GM12864 (cell line): ENCODE measurements at regions not wholly inside any gene's neighbourhood (a gene's known extent, or its start where the extent isn't known, plus 50 kb on each side); places are given as distances from the start of the nearest gene placed in this dataset.
A peak's percentile ranks its signal among the peaks of the same experiment; 100 is the strongest.

ENCODE experiments used
- DNase-seq: peaks from one replicate; pipeline ENCODE4 v3.0.0-alpha.2; 2011; ENCODE audit warnings: low read depth
- H3K4me3 ChIP-seq: 2 replicates; pipeline ENCODE4 v1.5.1; 2011; ENCODE audit warnings: mild to moderate bottlenecking, low read depth, low read length, control low read depth
- TF ChIP-seq, protein P1 (sequence below): IDR thresholded peaks from 2 replicates; pipeline ENCODE4 v1.5.1; 2011; ENCODE audit warnings: low read depth, mild to moderate bottlenecking, moderate library complexity, low read length, control low read depth, inconsistent platforms; ENCODE audit errors: missing control alignments

DNA sequence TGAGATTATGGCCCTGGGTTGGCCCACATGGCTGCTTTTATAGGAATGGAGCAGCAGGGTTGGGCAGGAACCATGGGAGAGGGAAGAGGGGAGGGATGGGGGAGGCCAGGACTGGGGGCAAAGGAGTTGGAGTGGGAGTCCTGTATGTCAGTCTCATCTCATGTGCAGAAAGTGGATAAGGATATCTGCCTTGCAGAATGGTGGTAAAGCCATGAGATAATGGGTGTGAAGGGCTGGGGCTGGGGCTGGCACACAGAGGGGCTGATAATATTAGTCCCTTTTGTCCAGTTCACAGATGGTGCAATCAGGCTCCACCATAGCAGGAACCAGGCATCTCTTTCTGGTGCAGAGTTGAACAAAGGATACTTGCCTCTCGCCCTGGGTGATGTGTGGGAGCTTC is 101.3 kb downstream of the MRM1 start:
- TF ChIP-seq, protein P1, sequence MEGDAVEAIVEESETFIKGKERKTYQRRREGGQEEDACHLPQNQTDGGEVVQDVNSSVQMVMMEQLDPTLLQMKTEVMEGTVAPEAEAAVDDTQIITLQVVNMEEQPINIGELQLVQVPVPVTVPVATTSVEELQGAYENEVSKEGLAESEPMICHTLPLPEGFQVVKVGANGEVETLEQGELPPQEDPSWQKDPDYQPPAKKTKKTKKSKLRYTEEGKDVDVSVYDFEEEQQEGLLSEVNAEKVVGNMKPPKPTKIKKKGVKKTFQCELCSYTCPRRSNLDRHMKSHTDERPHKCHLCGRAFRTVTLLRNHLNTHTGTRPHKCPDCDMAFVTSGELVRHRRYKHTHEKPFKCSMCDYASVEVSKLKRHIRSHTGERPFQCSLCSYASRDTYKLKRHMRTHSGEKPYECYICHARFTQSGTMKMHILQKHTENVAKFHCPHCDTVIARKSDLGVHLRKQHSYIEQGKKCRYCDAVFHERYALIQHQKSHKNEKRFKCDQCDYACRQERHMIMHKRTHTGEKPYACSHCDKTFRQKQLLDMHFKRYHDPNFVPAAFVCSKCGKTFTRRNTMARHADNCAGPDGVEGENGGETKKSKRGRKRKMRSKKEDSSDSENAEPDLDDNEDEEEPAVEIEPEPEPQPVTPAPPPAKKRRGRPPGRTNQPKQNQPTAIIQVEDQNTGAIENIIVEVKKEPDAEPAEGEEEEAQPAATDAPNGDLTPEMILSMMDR, result no peak
- no peak for DNase-seq
- no peak overlapping the region for H3K4me3 ChIP-seq

DNA sequence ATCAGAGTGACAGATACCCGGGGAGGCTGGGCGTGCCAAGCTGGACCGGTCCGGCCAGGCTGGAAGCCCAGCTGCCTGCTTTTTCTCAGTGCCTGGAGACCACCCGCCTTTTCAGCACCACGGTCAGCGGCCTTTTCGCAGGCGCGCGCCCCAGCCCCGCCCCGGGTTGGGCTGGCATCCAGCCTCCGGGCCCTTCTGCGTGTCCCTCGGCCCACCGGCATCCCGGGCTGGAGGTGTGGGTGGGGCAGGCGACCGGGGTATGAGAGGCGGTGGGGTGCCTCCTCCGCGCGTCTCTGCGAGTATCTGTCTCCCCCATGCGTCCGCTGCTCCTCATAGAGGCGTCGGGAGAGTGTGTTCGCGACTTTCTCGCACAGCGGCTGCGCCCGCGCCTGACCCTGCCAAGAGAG is 102.5 kb downstream of the MRM1 start:
- DNase-seq, result no peak
- TF ChIP-seq, protein P1, result no peak
- H3K4me3 ChIP-seq, result no peak overlapping the region

DNA sequence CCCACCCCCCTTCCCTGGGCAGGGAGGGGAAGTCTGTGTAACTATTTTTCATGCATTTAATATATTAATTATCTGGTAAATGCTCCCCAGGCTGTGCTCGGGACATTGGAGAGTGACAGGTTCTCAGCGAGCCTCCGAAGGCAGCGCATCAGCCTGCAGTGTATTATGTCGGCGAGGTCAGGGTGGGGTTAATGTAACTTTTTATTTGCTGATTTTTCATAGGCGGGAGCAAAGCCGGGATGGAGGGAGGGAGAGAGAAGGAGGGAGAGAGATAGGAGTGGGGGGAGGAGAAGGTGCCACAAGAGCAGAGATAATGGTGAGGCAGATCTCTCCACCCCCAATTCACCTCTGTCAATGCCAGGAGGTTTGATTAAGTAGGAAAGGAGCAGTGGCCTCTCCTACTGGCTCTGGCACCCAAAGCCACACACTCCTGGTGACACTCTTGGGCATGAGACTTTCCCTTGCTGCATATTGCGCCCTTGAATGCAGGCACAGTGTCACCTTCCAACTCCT is 104.0 kb downstream of the MRM1 start:
- no peak overlapping the region for H3K4me3 ChIP-seq
- DNase-seq, result no peak
- TF ChIP-seq, protein P1, result no peak

DNA sequence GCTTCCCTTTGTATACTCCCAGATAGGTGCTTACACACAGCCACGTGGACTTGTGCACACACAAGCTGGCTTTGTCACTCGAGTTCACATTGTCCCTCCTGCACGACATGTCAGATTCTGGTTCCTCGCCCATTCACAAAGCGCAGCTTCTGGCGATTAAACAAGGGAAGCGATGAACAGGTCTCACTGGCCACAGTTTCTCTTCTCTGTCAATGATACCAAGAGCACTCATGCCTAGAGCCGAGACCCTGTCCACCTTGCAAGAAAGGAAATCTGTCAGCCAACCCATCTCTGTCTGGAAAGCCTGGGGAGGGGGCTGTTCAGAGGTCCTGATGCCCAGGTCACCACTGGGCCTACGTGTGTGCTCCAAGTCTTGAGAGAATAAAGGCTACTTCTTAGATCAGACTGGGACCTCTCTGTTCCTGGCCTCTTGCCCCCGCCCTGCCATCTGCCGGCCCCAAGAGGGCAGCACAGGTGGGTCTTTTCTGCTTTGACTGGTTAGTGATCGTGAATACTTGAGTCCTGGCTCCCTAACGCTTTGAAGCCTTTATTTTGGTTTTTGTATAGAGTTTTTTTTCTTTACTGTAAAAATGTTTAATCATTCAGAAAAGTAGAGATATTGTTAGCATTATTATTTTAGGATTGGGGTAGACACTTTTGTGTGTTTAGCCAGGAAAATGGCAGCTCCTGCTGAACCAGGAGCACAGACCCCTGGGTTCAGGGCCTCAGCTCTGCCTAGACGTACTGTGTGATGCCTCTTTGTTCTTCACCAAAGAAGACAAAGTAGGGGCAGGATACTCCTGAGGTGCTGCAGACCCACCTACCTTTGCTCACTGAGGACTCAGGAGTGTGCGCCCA is 104.7 kb downstream of the MRM1 start:
- TF ChIP-seq, protein P1, result peak; percentile 76
- no peak for DNase-seq
- H3K4me3 ChIP-seq, result no peak overlapping the region

DNA sequence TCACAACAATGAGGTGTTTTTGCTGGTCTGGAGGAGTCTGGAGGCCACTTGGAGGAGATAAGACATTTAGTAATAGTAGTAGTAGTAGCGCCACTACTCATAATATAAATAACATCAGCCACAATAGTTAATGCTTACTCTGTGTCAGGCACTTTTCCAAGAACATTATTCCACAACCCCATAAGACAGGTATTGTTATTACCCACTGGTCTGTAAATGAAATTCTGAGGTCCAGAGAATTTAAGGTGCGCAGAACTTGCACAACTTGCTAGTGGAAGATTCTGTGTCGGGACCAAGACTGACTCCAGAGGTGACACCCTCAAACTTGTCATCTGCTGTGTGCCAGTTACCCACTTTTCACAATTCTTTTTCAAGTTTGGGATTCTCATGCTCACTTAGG is 106.5 kb downstream of the MRM1 start:
- no peak overlapping the region for H3K4me3 ChIP-seq
- TF ChIP-seq, protein P1, result no peak

DNA sequence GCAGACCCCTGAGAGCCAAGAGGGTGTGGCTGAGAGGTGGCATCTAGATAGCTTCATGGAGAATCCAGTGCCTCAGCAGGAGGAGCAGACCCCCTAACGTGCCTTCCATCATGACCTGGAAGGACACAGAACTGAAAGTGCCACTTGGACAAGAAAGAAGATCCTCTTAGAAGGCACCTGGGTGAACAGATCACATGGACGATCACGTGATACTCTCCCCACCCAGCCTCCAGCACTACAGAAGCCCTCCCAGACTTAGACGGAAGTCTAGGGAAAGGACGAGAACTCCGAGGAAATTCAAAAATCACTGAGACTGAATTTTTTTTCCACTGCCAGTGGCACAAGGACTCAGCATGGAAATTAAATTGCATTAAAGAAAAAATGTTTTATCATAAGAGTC is 113.4 kb downstream of the MRM1 start:
- DNase-seq, result no peak
- TF ChIP-seq, protein P1, result no peak
- no peak overlapping the region for H3K4me3 ChIP-seq

More for the DNA sequence above, 106.5 kb downstream of the MRM1 start:
- DNase-seq, result no peak
